Activated naive CD4-positive, alpha-beta T cell treated with anti-CD3 and anti-CD28 coated beads, Interleukin-2, amount 50 U/mL, for 24 hours (primary cell): ENCODE measurements at regions not wholly inside any gene's neighbourhood (a gene's known extent, or its start where the extent isn't known, plus 50 kb on each side); places are given as distances from the start of the nearest gene placed in this dataset.
"Not testable (repeated sequence)": the region's sequence is repeated elsewhere in the genome, so short reads cannot be mapped to it uniquely, and the experiment has no call there.

ENCODE experiments used
- H3K27ac Mint-ChIP-seq: one replicate; pipeline ENCODE4 v1.8.0; 2021; ENCODE audit warnings: mild to moderate bottlenecking, mixed read lengths
- H3K27me3 Mint-ChIP-seq: one replicate; pipeline ENCODE4 v1.8.0; 2021; ENCODE audit warnings: mixed read lengths
- H3K36me3 Mint-ChIP-seq: one replicate; pipeline ENCODE4 v1.8.0; 2021; ENCODE audit warnings: mixed read lengths
- H3K4me1 Mint-ChIP-seq: one replicate; pipeline ENCODE4 v1.8.0; 2021; ENCODE audit warnings: mixed read lengths
- H3K4me3 Mint-ChIP-seq: one replicate; pipeline ENCODE4 v1.8.0; 2021; ENCODE audit warnings: mild to moderate bottlenecking, mixed read lengths
- H3K9me3 Mint-ChIP-seq: one replicate; pipeline ENCODE4 v1.8.0; 2021; ENCODE audit warnings: mixed read lengths

GRCh38 chr2:239876271-239876947, 148.7 kb downstream of the NDUFA10 start:
- no peak overlapping the region for H3K27ac Mint-ChIP-seq
- no peaks in the 10 kb centered on the region for H3K4me1 Mint-ChIP-seq
- no peaks in the 10 kb centered on the region for H3K9me3 Mint-ChIP-seq
- no peaks in the 10 kb centered on the region for H3K36me3 Mint-ChIP-seq
- peaks cover 3% of the 10 kb centered on the region for H3K27me3 Mint-ChIP-seq
- no peak overlapping the region for H3K4me3 Mint-ChIP-seq

- Mint-ChIP-seq H3K27me3 (peaks cover 2% of the 10 kb centered on the region), H3K36me3 (no peaks in the 10 kb centered on the region), H3K4me3 (no peak overlapping the region), H3K4me1 (no peaks in the 10 kb centered on the region), H3K9me3 (no peaks in the 10 kb centered on the region), H3K27ac (no peak overlapping the region)
Observed at GRCh38 chr2:239874636-239875356, 150.3 kb downstream of the NDUFA10 start.

GRCh38 chr2:239873656-239874635, 151.2 kb downstream of the NDUFA10 start:
- Mint-ChIP-seq H3K4me1 (no peaks in the 10 kb centered on the region), H3K27ac (no peak overlapping the region), H3K9me3 (no peaks in the 10 kb centered on the region), H3K4me3 (no peak overlapping the region), H3K27me3 (peaks cover 2% of the 10 kb centered on the region), H3K36me3 (no peaks in the 10 kb centered on the region)

- Mint-ChIP-seq H3K27me3 (peaks cover 2% of the 10 kb centered on the region), H3K9me3 (no peaks in the 10 kb centered on the region), H3K4me1 (no peaks in the 10 kb centered on the region), H3K36me3 (no peaks in the 10 kb centered on the region), H3K4me3 (no peak overlapping the region), H3K27ac (no peak overlapping the region)
Observed at GRCh38 chr2:239871481-239872435, 153.4 kb downstream of the NDUFA10 start.

GRCh38 chr2:239870863-239871262, 154.3 kb downstream of the NDUFA10 start:
- Mint-ChIP-seq H3K27ac (no peak overlapping the region), H3K27me3 (no peaks in the 10 kb centered on the region), H3K4me3 (no peak overlapping the region), H3K36me3 (no peaks in the 10 kb centered on the region), H3K9me3 (no peaks in the 10 kb centered on the region), H3K4me1 (no peaks in the 10 kb centered on the region)

GRCh38 chr2:239870276-239870675, 154.9 kb downstream of the NDUFA10 start:
- Mint-ChIP-seq H3K4me3 (no peak overlapping the region), H3K9me3 (no peaks in the 10 kb centered on the region), H3K36me3 (no peaks in the 10 kb centered on the region), H3K27ac (no peak overlapping the region), H3K27me3 (no peaks in the 10 kb centered on the region), H3K4me1 (no peaks in the 10 kb centered on the region)

GRCh38 chr2:239869272-239870155, 155.6 kb downstream of the NDUFA10 start:
- Mint-ChIP-seq H3K27ac (no peak overlapping the region), H3K4me1 (no peaks in the 10 kb centered on the region), H3K36me3 (no peaks in the 10 kb centered on the region), H3K4me3 (no peak overlapping the region), H3K9me3 (no peaks in the 10 kb centered on the region), H3K27me3 (no peaks in the 10 kb centered on the region)

- no peak overlapping the region for H3K27ac Mint-ChIP-seq
Observed at GRCh38 chr2:239868556-239869181, 156.5 kb downstream of the NDUFA10 start.

GRCh38 chr2:239866778-239867177, 158.4 kb downstream of the NDUFA10 start:
- Mint-ChIP-seq H3K27me3 (no peaks in the 10 kb centered on the region), H3K4me3 (no peak overlapping the region), H3K4me1 (peaks cover 8% of the 10 kb centered on the region), H3K27ac (no peak overlapping the region), H3K9me3 (no peaks in the 10 kb centered on the region), H3K36me3 (no peaks in the 10 kb centered on the region)

More at GRCh38 chr2:239868556-239869181, 156.5 kb downstream of the NDUFA10 start:
- no peaks in the 10 kb centered on the region for H3K4me1 Mint-ChIP-seq
- H3K36me3 Mint-ChIP-seq, result no peaks in the 10 kb centered on the region
- H3K9me3 Mint-ChIP-seq, result no peaks in the 10 kb centered on the region
- H3K27me3 Mint-ChIP-seq, result no peaks in the 10 kb centered on the region
- H3K4me3 Mint-ChIP-seq, result no peak overlapping the region

GRCh38 chr2:239866350-239866749, 158.8 kb downstream of the NDUFA10 start:
- H3K9me3 Mint-ChIP-seq, result no peaks in the 10 kb centered on the region
- peaks cover 12% of the 10 kb centered on the region for H3K4me1 Mint-ChIP-seq
- no peaks in the 10 kb centered on the region for H3K36me3 Mint-ChIP-seq
- no peak overlapping the region for H3K27ac Mint-ChIP-seq
- H3K27me3 Mint-ChIP-seq, result no peaks in the 10 kb centered on the region
- H3K4me3 Mint-ChIP-seq, result no peak overlapping the region

GRCh38 chr2:239865856-239866255, 159.3 kb downstream of the NDUFA10 start:
- peaks cover 17% of the 10 kb centered on the region for H3K4me1 Mint-ChIP-seq
- not testable (repeated sequence) for H3K27ac Mint-ChIP-seq, H3K27me3 Mint-ChIP-seq, H3K9me3 Mint-ChIP-seq, H3K4me3 Mint-ChIP-seq, H3K36me3 Mint-ChIP-seq

- Mint-ChIP-seq H3K4me3 (no peak overlapping the region), H3K27me3 (no peaks in the 10 kb centered on the region), H3K9me3 (no peaks in the 10 kb centered on the region), H3K27ac (no peak overlapping the region), H3K36me3 (no peaks in the 10 kb centered on the region), H3K4me1 (peaks cover 23% of the 10 kb centered on the region)
Observed at GRCh38 chr2:239865059-239865639, 160.0 kb downstream of the NDUFA10 start.

- Mint-ChIP-seq H3K4me3 (no peak overlapping the region), H3K9me3 (no peaks in the 10 kb centered on the region), H3K4me1 (peaks cover 23% of the 10 kb centered on the region), H3K27ac (no peak overlapping the region), H3K36me3 (no peaks in the 10 kb centered on the region), H3K27me3 (no peaks in the 10 kb centered on the region)
Observed at GRCh38 chr2:239864247-239865058, 160.7 kb downstream of the NDUFA10 start.
